T-helper 2 cell treated with Interferon-gamma antibody and Interleukin-4, amounts not matched to agents 100 ng/mL and 5 ng/mL, for 36 hours (primary cell): ENCODE measurements at regions not wholly inside any gene's neighbourhood (a gene's known extent, or its start where the extent isn't known, plus 50 kb on each side); places are given as distances from the start of the nearest gene placed in this dataset.
"Not testable (repeated sequence)": the region's sequence is repeated elsewhere in the genome, so short reads cannot be mapped to it uniquely, and the experiment has no call there.

Experiments used
- intact Hi-C: fragments of 100-400 bp; cut with micrococcal nuclease; formaldehyde crosslinking; loops from one replicate; pipeline ENCODE4 v1.15.1; 2023

DNA sequence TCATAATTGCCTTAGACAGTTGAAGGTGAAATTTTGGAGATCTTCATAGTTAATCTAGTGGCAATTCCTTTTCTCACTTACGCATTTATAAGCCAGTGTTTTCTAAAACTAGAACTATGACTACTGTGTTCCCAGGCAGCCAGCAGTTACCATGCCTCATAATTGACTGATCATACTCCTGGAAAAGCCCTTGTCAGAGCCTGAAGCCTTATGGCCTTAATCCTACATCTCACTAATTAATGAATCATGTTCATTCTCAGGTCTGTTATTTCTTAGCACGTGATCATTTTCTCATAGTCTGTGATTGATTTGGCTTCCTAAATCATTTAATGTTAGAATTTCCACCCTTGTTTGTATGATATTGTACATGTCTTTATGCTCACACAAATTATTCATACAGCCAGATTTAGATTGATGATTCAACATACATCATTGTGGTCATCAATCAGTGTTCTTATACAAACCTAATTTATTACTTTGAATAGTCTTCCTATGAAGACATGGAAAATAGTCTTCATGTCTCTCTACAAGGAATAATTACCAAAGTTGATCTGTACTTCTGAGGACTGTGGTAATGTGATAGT, 132.6 kb upstream of the ASCC3 start:
- intact Hi-C loops: no loop called here

DNA sequence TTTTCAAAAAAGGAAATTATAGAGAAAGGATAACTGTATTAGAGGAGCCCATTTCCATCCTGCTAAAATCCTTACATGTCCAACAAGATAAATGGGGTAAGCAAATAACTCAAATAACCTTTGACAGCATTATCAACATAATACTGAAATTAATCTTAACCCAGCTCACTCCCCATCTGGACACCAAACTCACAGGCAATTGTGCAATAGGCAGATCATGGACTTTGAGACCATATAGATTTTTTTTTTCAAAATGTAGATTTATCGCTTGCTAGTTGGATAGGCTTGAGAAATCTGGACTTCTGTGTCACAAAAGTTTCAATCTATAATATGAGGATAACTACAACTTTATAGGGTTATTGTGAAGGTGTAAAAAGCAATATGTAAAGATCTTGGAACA, 134.4 kb upstream of the ASCC3 start:
- intact Hi-C loops: no loop called here

DNA sequence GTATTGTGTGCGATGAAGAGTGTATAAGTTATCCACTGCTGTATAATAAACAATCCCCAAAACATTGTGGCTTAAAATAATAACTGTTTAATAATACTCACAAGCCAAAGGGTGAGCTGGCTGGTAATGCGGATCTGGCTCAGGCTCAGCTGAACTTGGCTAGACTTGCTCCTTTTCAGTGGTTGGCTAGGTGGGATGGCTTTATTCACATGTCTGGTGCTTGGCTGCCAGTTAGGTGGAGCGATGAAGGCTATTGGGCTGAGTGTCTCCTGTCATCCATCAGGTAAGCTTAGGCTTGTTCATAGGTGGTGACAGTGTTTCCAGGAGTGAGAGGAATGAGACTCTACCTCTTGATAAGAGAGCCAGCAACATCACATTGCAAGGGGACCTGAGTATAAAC, 135.0 kb upstream of the ASCC3 start:
- intact Hi-C loops: no loop called here

DNA sequence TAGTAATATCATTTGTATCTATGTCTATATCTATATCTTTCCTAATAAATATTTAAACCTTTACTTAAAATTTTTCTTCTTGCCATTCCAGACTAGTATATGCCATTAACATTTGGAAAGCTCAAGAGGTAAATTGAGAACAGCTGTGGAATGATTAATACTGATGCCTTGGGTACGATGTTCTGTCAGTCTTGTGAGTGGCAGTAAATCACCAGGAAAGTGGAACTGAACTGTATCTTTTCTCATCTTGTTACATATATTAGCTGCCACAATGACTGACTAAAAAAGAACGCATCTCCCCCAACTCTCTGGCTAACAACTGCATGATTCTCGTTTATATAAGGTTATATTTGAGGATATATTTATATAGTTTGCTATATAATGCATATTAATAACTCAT, 137.0 kb upstream of the ASCC3 start:
- intact Hi-C loops: no loop called here

DNA sequence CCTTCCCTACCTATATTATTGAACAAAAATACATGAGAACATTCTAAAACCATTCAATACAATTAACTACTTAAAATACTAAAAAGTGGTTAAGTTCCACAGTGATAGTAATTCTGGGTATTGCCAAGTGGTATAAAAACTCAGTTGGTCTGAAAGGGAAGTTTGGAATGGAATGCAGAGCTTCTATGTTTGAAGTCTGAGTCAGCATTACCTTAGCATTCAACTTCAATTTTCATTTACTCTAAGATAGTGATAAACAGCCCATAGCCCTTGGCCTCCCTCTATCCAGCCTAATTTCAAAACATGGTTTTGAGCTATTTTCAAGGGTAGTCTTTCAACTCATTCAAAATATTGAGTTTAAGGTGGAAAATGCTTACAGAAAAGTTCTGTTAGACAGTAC, 140.4 kb upstream of the ASCC3 start:
- intact Hi-C loops: no loop called here

DNA sequence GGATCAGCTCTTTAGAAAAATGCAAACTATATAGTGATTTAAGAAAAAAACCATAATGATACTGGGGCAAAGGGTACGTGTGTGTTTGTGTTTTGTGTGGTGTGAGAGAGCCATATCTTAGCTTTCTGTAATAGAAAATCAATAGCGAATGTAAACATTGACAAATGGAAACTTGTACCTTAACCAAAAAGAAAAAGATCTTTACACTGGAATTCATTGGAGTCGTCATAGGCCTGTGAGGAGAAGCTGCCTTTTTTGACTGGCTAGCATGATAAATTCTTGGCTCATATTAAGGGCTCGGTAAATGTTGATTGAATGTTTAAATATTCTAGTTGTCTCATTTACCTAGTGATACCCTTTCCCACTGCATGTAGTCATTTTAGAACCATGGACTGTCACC, 161.8 kb upstream of the ASCC3 start:
- intact Hi-C loops: no loop called here

DNA sequence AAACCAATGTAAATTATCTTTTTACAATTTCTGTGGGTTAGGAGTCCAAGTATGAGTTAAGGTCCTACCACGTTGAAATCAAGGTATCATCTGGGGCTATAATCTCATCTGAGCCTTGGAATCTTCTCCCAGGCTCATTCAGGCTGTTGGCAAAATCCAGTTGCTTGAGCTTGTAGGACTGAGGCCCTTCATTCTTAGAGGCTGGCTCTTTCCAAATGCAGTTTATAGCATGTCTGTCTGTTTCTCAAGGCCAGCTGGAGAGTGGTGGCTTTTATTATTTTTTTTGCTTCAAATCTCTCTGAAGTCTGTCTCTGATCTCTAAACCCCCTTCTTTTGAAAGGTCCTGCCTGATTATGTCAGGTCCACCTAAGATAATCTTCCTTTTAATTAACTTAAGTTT, 177.2 kb upstream of the ASCC3 start:
- intact Hi-C loops: no loop called here

DNA sequence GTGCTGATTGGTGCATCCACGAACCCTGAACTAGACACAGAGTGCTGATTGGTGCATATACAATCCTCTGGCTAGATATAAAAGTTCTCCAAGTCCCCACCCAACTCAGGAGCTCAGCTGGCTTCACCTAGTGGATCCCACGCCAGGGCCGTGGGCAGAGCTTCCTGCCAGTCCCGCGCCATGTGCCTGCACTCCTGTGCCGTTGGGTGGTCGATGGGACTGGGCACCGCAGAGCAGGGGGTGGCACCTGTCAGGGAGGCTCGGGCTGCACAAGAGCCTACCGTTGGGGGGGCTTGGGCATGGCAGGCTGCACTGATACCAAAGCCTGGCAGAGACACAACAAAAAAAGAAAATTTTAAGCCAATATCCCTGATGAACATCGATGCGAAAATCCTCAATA, 185.4 kb upstream of the ASCC3 start:
- intact Hi-C loops: no loop called here

DNA sequence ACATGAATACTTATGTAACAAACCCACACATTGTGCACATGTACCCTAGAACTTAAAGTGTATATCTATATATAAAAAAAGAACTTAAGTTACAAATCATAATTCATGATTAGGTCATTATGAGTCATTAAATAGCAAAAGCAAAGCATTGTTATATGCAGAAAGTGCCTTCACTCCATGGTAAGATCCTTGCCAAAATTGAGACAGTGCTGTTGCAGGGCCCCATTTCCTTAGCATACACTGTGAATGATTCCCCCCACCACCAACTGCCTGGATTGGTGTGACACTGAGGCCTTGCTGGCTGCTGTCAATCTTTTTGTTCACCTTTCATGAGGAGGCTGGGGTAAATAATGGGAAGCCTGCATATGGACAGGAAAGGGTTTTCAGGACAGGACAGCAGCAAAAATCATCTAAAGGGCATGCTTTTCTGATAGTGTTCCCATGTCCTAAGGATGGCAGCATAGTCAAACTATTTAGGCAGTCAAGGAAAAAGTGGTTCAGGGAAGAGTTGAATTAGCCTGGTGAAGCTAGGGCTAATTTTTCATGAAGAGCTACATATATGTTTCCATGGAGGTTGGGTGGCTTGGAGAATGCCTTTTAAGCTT, 188.2 kb upstream of the ASCC3 start:
- intact Hi-C loops: no loop called here

DNA sequence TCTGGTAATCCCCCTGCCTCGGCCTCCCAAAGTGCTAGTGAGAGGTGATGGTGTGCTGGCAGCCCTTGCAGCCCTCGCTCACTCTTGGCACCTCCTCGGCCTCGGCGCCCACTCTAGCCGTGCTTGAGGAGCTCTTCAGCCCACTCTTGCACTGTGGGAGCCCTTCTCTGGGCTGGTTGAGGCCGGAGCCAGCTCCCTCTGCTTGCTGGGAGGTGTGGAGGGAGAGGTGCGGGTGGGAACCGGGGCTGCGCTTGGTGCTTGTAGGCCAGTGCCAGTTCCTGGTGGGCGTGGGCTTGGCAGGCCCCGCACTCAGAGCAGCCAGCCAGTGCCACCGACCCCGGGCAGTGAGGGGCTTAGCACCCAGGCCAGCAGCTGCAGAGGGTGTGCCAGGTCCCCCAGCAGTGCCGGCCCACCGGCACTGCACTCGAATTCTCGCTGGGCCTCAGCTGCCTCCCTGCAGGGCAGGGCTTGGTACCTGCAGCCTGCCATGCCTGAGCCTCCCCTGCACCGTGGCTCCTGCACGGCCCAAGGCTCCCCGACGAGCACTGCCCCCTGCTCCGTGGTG, 189.0 kb upstream of the ASCC3 start:
- intact Hi-C loops: no loop called here

DNA sequence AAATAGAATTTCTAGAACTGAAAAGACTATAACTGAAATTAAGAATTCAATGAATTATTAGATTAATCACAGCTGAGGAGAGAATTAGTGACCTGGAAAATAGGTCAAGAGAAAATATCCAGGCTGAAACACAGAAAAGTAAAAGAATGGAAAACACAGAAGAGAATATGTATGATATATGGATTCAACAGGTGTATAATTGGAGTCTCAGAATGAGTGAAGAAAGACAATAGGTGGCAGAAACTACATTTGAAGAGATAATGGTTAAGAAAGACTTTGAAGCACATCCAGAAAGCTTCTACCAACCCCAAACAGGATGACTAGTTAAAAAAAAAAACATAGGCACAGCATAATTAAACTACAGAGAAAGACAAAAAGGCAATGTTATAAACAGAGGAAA, 196.2 kb upstream of the ASCC3 start:
- intact Hi-C loops: no loop called here

DNA sequence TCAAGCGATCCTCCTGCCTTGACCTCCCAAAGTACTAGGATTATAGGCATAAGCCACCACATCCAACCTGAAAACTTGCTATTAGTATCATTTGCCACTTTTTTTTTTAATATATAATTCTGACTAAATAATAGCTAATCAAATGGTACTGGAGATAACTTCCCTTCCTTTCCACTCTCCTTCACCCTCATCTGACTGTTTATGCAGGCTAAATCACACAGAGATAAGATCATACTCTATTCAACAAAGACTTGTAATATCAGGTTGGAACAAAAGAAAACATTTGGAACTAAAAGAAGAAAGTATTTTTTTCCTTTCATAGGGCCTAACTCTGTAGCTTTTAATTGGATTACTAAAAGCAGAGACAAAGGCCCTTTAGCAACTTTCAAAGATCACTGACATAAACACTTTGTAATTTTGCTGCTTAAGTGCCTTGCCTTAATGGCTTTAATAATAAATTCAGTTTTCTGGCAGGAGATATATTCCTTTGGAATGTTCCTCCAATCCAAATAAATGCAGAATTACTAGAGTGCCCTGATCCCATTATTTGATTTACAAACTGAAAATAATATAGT, 198.7 kb upstream of the ASCC3 start:
- intact Hi-C loops: no loop called here

DNA sequence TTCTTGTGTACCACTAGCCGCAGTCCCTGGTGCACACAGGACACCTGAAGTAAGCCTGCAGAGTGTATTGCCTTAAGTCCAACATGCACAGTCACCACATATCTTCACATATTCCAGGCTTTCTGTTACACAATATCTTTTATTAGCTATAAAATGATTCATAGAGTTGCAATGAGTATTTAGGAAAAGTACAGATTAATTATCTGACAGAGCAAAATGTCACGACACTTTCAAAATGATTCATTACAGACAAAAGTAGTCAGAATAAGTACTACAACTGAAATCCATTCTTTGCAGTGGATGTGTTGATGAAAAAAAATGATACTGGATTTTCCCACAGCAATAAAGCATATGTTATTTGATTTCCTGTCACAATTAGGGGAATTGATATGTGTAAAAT, 199.5 kb upstream of the ASCC3 start:
- intact Hi-C loops: no loop called here

DNA sequence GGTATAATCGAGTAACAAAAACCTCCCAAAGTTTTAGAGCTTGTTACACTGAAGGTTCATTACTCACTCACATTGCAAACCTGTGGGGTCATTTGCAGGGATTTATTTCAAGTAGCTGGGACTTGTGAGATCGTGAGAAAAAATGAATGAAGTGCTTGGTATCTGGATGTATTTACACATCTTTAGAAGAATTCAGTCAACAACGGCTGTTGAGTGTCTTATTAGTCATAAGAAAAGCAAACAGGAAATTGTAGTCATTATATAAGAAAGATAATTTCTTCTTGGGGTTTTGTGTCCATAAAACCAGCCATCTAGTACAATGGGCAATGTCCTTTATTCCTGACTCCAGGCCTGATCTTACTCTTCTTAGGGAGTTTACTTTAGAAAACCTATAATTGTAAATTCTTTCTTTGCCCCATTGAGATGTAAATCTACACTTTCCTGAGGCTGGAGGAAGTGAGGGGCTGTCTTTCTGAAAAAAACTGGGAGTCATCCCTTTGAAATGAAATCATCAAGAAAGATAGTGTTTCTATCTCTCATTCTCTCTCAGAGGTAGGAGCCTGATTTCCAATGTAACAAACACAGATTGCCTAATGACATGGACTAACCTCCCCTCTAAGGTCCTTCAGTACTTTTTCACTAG, 202.5 kb upstream of the ASCC3 start:
- intact Hi-C loops: no loop called here

DNA sequence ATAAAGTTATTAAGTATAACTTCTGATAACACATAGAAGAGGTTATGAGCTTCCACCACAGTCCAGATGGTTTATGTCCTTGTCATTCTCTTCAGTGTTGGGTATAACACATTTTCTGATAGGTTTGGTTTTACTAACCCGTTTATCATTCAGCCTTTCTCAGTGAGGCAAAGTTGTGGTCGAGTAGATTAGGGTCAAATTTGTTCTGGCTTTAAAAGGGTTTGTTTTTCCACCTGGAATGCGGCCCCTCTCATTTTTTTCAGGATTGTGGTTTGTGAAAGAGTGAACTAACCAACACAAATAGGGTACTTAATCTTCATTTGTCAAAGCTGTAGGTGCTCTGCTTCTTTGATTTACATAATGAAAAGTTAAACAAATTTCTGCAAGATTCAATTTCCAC, 204.2 kb upstream of the ASCC3 start:
- intact Hi-C loops: no loop called here

DNA sequence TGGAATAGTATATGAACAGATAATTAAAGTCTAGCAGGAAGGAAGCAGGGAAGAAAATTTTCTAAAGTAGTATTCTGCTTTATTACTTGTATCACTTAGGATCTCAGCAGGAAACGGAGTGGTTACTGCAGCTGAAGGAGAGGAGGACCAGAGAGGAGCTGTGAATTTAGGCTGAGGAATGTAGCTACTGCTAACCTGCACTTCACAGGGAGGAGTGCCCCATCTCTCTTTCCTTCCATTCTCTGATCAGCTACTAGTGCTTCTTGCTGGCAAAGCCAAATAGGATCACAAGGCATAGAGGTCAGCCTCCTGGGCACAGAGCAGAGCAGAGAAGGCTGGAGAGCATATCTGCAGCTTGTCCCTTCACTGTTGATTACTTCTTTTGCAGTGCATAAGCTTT, 205.3 kb upstream of the ASCC3 start:
- intact Hi-C loops: no loop called here

DNA sequence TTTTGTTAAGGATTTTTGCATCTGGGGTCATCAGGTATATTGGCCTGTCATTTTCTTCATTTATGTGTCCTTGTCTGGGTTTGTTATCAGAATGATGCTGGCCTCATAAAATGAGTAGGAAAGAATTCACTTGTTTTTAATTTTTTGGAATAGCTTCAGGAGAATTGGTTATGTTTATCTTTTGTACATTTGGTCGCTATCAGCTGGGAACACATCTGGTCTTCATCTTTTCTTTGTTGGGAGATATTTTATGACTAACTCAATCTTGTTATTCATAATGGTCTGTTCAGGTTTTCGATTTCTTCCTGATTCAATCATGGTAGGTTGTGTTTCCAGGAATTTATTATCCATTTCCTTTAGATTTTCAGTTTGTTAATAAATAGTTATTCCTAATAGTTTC, 207.5 kb upstream of the ASCC3 start:
- intact Hi-C loops: no loop called here

DNA sequence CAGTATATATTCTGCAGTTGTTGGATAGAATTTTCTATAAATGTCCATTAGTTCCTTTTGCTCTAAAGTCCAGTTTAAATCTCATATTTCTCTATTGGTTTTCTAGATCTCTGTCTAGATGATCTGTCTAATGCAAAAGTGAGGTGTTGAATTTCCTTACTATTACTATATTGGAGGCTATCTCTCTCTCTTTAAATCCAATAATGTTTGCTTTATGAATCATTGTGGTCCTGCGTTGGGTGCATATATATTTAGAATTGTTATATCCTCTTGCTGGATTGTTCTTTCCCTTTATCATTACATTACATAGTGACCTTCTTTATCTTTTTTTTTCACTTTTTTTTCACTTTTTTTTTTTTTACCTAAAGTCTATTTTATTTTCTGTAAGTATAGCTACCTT, 208.5 kb upstream of the ASCC3 start:
- intact Hi-C loops: no loop called here

DNA sequence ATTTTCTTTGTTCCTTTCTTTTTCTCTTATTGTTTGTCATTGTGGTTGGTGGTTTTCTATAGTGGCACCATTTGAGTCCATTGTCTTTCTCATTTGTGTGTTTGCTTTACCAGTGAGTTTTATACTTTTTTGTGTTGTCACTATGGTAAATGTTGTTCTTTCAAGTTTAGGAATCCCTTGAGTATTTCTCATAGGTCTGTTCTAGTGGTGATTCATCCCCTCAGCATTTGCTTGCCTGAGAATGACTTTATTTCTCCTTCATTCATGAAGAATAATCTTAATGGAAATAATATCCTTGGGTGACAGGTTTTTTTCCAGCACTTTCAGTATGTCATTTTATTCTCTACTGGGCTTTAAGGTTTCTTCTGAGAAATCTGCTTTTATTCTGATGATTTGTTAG, 209.2 kb upstream of the ASCC3 start:
- intact Hi-C loops: no loop called here

DNA sequence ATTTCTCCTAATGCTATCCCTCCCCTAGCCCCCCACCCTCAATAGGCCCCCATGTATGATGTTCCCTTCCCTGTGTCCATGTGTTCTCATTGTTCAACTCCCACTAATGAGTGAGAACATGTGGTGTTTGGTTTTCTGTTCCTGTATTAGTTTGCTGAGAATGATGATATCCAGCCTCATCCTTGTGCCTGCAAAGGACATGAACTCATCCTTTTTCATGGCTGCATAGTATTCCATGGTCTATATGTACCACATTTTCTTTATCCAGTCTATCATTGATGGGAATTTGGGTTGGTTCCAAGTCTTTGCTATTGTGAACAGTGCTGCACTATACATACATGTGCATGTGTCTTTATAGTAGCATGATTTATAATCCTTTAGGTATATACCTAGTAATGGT, 217.5 kb upstream of the ASCC3 start:
- intact Hi-C loops: not testable (repeated sequence)

DNA sequence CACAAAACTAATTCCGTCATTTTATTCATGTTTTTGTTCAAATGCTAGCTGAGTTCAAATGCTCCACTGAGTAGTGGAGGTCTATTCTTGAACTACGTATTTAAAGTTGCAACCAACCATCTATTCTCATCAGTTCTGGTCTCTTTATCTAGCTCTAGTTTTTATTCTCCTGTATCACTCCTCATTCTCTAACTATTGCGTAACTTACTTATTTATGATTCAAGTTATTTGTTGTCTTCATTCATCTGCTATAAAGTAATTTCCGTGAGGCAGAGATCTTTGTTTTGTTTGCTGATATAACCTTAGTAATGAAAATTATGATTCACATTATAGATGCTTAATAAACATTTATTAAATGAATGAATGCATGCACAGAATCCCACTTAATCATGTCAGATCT, 221.6 kb upstream of the ASCC3 start:
- intact Hi-C loops: no loop called here

DNA sequence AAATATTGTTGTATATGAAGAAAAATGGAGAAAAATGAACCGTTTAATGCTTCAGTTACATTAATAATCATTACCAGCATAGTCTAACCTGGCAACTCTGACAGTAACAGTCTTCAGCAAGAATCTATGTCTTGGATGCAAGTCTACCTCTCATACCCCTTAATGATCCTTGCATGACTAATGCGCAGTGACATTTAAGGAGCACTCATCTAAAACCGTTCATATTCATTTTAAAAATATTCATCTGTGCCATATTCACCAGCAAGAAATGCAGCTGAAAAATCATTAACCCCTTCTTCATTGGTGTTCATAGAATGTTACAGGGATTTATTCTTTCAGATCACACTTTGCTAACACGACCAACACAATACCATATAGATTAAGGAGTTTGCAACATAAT, 227.2 kb upstream of the ASCC3 start:
- intact Hi-C loops: no loop called here

DNA sequence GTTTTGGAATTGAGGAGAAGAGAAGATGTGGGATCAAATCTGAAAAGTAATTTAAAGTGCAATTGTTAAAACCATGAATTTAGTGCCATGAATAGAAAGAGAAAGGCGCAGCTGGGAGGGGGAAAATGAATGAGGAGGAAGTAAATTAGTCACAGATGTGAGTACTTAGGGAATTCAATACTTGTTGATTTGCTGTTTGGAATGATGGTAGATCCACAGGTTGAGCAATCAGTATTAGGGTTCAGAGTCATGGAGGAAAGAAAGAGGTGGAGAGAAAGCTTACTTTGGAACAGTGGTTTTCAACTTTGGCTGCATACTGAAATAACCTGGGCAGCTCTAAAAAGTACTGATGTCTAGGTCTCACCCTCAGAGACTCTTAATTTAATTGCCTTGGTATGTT, 229.7 kb upstream of the ASCC3 start:
- intact Hi-C loops: no loop called here
